Tibial nerve (tissue), 4 donors: ENCODE measurements at regions not wholly inside any gene's neighbourhood (a gene's known extent, or its start where the extent isn't known, plus 50 kb on each side); places are given as distances from the start of the nearest gene placed in this dataset.

Experiments
- DNase-seq, 2 donors: peaks; one replicate each; pipeline ENCODE4 v3.0.0-alpha.2; 2019; ENCODE audit warnings: low spot score in 2 of 2
- H3K27ac ChIP-seq, 4 donors: fragments of 200-600 bp; sonication (generic) in 3 of 4; one replicate each; pipeline ENCODE4 v1.5.1; 2017 to 2019; ENCODE audit warnings: mild to moderate bottlenecking in 1 of 4
- H3K27me3 ChIP-seq, 2 donors: fragments of 200-600 bp; sonication (generic) in 1 of 2; one replicate each; pipeline versions ENCODE4 v1.5.1 to v1.6.0; 2017 to 2019
- H3K36me3 ChIP-seq, 3 donors: fragments of 200-600 bp; sonication (generic); one replicate each; pipeline ENCODE4 v1.5.1; 2018 to 2019
- H3K4me1 ChIP-seq, 4 donors: fragments of 200-600 bp; sonication (generic) in 3 of 4; one replicate each; pipeline ENCODE4 v1.5.1; 2017 to 2019
- H3K4me3 ChIP-seq, 4 donors: fragments of 200-600 bp; sonication (generic) in 3 of 4; one replicate each; pipeline ENCODE4 v1.5.1; 2017 to 2019; ENCODE audit warnings: mild to moderate bottlenecking in 1 of 4, moderate library complexity in 1 of 4
- H3K9me3 ChIP-seq, 4 donors: fragments of 200-600 bp; sonication (generic) in 3 of 4; one replicate each; pipeline ENCODE4 v1.5.1; 2017 to 2019
- CTCF ChIP-seq, 5 experiments: fragments of 200-600 bp in 3 of 5; fragments of 450-650 bp in 2 of 5; sonication (generic) in 3 of 5; IDR thresholded peaks; one replicate each; pipeline ENCODE4 v1.5.1; 2016 to 2019; ENCODE audit warnings: antibody characterized with exemption in 5 of 5, mild to moderate bottlenecking in 3 of 5, moderate library complexity in 2 of 5
- EP300 ChIP-seq, 2 donors: sonication (generic); formaldehyde crosslinking; IDR thresholded peaks; one replicate each; pipeline ENCODE4 v1.6.1; 2017; ENCODE audit warnings: antibody characterized with exemption in 2 of 2, mild to moderate bottlenecking in 1 of 2
- POLR2A ChIP-seq, 2 donors: fragments of 450-650 bp; IDR thresholded peaks; one replicate each; pipeline ENCODE4 v1.6.1; 2017; ENCODE audit warnings: antibody characterized with exemption in 2 of 2, mild to moderate bottlenecking in 2 of 2, moderate library complexity in 2 of 2
- WGBS, 2 donors: methylation state at CpG; one replicate each; pipeline ENCODE4 v1.1.5; 2018; 5-methylcytosine and 5-hydroxymethylcytosine counted together

GRCh38 chr6:153392156-153392555 lies 261.1 kb upstream of the RGS17 start:
- H3K27me3 ChIP-seq, result no peaks in the 10 kb centered on the region
- 65 to 70% methylated on average over 4 of the region's 4 CpGs for WGBS, 2 donors
- no peak overlapping the region for H3K4me3 ChIP-seq
- no peak overlapping the region for H3K27ac ChIP-seq
- DNase-seq, result no peak
- no peak for TF ChIP-seq POLR2A (IDR thresholded peaks at IDR 0.05)
- TF ChIP-seq CTCF (IDR thresholded peaks at IDR 0.05), result no peak
- TF ChIP-seq EP300 (IDR thresholded peaks at IDR 0.05), result no peak
- no peaks in the 10 kb centered on the region for H3K4me1 ChIP-seq
- H3K36me3 ChIP-seq, result no peaks in the 10 kb centered on the region
- no peaks in the 10 kb centered on the region for H3K9me3 ChIP-seq

DNA sequence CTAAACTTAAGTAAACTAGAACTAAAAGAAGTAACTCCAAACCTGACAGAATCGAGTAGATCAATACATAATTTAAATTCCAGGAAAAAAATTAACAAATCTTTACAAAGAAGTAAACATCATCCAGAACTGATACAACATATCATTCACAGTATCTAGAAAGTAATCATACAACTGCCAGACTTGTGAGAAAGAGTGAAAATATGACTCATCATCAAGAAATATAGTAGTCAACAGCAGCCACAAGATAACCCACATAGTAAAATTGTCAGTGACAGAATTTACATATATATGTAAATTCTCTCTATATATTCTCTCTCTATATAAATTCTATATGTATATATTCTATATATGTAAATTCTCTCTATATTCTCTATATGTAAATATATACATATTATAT lies 242.8 kb upstream of the RGS17 start:
- Histone ChIP-seq H3K27ac (no peak overlapping the region), H3K36me3 (no peaks in the 10 kb centered on the region), H3K9me3 (no peaks in the 10 kb centered on the region), H3K4me1 (no peaks in the 10 kb centered on the region), H3K27me3 (no peaks in the 10 kb centered on the region), H3K4me3 (no peak overlapping the region)
- TF ChIP-seq CTCF (IDR thresholded peaks at IDR 0.05) (no peak), POLR2A (IDR thresholded peaks at IDR 0.05) (no peak), EP300 (IDR thresholded peaks at IDR 0.05) (no peak)
- 74 to 77% methylated on average over 1 of the region's 1 CpG for WGBS, 2 donors
- no peak for DNase-seq

GRCh38 chr6:153368131-153368530 lies 237.0 kb upstream of the RGS17 start:
- peaks cover 0 to 2% (median 0%) of the 10 kb centered on the region in 4 donors for H3K9me3 ChIP-seq
- WGBS, 2 donors, result 77 to 83% methylated on average over 5 of the region's 5 CpGs
- no peak for TF ChIP-seq CTCF (IDR thresholded peaks at IDR 0.05)
- TF ChIP-seq POLR2A (IDR thresholded peaks at IDR 0.05), result no peak
- TF ChIP-seq EP300 (IDR thresholded peaks at IDR 0.05), result no peak
- no peaks in the 10 kb centered on the region for H3K27me3 ChIP-seq
- DNase-seq, result no peak
- H3K4me1 ChIP-seq, result no peaks in the 10 kb centered on the region
- H3K4me3 ChIP-seq, result no peak overlapping the region
- no peaks in the 10 kb centered on the region for H3K36me3 ChIP-seq
- H3K27ac ChIP-seq, result no peak overlapping the region

- Histone ChIP-seq H3K9me3 (peaks cover 0 to 3% (median 0%) of the 10 kb centered on the region in 4 donors), H3K27ac (no peak overlapping the region), H3K36me3 (no peaks in the 10 kb centered on the region), H3K4me3 (no peak overlapping the region), H3K4me1 (no peaks in the 10 kb centered on the region), H3K27me3 (no peaks in the 10 kb centered on the region)
- no peak for DNase-seq
- WGBS, 2 donors, result 83 to 84% methylated on average over 6 of the region's 6 CpGs
- TF ChIP-seq CTCF (IDR thresholded peaks at IDR 0.05) (no peak), POLR2A (IDR thresholded peaks at IDR 0.05) (no peak), EP300 (IDR thresholded peaks at IDR 0.05) (no peak)
These were observed 235.9 kb upstream of the RGS17 start for GRCh38 chr6:153367021-153367420.

DNA sequence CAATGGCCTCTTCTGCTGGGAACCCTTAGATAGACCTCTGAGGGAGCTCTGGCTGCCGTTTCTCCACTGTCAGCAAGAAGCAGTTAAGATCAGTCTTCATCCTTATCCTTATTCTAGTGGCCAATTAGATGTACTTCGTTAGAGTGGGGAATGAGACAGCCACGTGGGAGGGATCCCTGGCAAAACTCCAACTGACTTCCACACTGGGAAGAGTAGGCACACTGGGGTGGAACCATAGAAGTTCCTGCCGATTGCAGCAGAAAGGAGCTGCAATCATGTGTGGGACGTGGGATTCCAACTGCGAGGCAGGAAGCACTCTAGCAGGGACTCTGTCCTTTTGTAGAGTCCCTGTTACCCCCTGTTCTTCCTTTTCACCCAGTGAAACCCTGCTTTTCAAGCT lies 226.3 kb upstream of the RGS17 start:
- no peak overlapping the region for H3K4me3 ChIP-seq
- no peak for TF ChIP-seq CTCF (IDR thresholded peaks at IDR 0.05)
- no peak for TF ChIP-seq POLR2A (IDR thresholded peaks at IDR 0.05)
- no peak for TF ChIP-seq EP300 (IDR thresholded peaks at IDR 0.05)
- no peaks in the 10 kb centered on the region for H3K36me3 ChIP-seq
- 66 to 74% methylated on average over 6 of the region's 6 CpGs for WGBS, 2 donors
- H3K9me3 ChIP-seq, result peaks cover 0 to 3% (median 0%) of the 10 kb centered on the region in 4 donors
- H3K27ac ChIP-seq, result no peak overlapping the region
- H3K4me1 ChIP-seq, result no peaks in the 10 kb centered on the region
- DNase-seq, result no peak
- no peaks in the 10 kb centered on the region for H3K27me3 ChIP-seq
